ENCODE measurements at regions not wholly inside any gene's neighbourhood (a gene's known extent, or its start where the extent isn't known, plus 50 kb on each side); places are given as distances from the start of the nearest gene placed in this dataset.

GRCh38 chr4:81526706-81527105, 55.0 kb upstream of the RASGEF1B start:
- Histone ChIP-seq H3K27ac (no peak overlapping the region), H3K27me3 (no peaks in the 10 kb centered on the region), H3K36me3 (no peaks in the 10 kb centered on the region), H3K4me3 (no peak overlapping the region), H3K9me3 (peaks cover 0 to 16% (median 0%) of the 10 kb centered on the region in 11 donors), H3K4me1 (peaks cover 0 to 4% (median 0%) of the 10 kb centered on the region in 9 donors)
- ATAC-seq (no peak), DNase-seq (no peak)
- 83 to 84% methylated on average over 2 of the region's 2 CpGs for WGBS, 2 donors
- intact Hi-C loops (cut with DNase I): no loop called here
- no peak for TF ChIP-seq CTCF (IDR thresholded peaks at IDR 0.05)

GRCh38 chr4:81523672-81524327, 52.1 kb upstream of the RASGEF1B start:
- Histone ChIP-seq H3K4me3 (no peak overlapping the region), H3K27ac (no peak overlapping the region), H3K4me1 (peaks cover 0 to 4% (median 0%) of the 10 kb centered on the region in 9 donors), H3K9me3 (peaks cover 0 to 16% (median 0%) of the 10 kb centered on the region in 11 donors), H3K36me3 (no peaks in the 10 kb centered on the region), H3K27me3 (no peaks in the 10 kb centered on the region)
- ATAC-seq: no peak
- 96 to 97% methylated on average over 2 of the region's 2 CpGs for WGBS, 2 donors
- DNase-seq: no peak
- TF ChIP-seq CTCF (IDR thresholded peaks at IDR 0.05): no peak
- intact Hi-C loops (cut with DNase I): no loop called here

- DNase-seq: no peak
- H3K4me1 ChIP-seq: peaks cover 0 to 4% (median 0%) of the 10 kb centered on the region in 9 donors
- peaks cover 0 to 7% (median 0%) of the 10 kb centered on the region in 11 donors for H3K9me3 ChIP-seq
- 74 to 97% methylated on average over 2 of the region's 2 CpGs for WGBS, 2 donors
- H3K27ac ChIP-seq: no peak overlapping the region
- no peak for ATAC-seq
- TF ChIP-seq CTCF (IDR thresholded peaks at IDR 0.05): no peak
- intact Hi-C loops (cut with DNase I): no loop called here
- no peaks in the 10 kb centered on the region for H3K27me3 ChIP-seq
- H3K4me3 ChIP-seq: no peak overlapping the region
- H3K36me3 ChIP-seq: no peaks in the 10 kb centered on the region
These were observed 51.0 kb upstream of the RASGEF1B start for GRCh38 chr4:81522711-81523110.

GRCh38 chr4:81521708-81522107, 50.0 kb upstream of the RASGEF1B start:
- H3K4me3 ChIP-seq: no peak overlapping the region
- DNase-seq (no peak), ATAC-seq (no peak)
- H3K4me1 ChIP-seq: peaks cover 0 to 4% (median 0%) of the 10 kb centered on the region in 9 donors
- H3K36me3 ChIP-seq: no peaks in the 10 kb centered on the region
- no peak overlapping the region for H3K27ac ChIP-seq
- H3K9me3 ChIP-seq: no peaks in the 10 kb centered on the region
- no peak for TF ChIP-seq CTCF (IDR thresholded peaks at IDR 0.05)
- H3K27me3 ChIP-seq: no peaks in the 10 kb centered on the region
- intact Hi-C loops (cut with DNase I): no loop called here
- WGBS, 2 donors: 48 to 52% methylated on average over 1 of the region's 1 CpG

Measured in heart right ventricle (tissue), 16 donors.